OCI-LY7 (cell line): ENCODE measurements at regions not wholly inside any gene's neighbourhood (a gene's known extent, or its start where the extent isn't known, plus 50 kb on each side); places are given as distances from the start of the nearest gene placed in this dataset.

Experiments used
- EZH2phosphoT487 ChIP-seq: fragments of 200-600 bp; sonication (generic); IDR thresholded peaks from 2 replicates; pipeline ENCODE4 v1.6.1; 2018; ENCODE audit warnings: low read depth, borderline replicate concordance, mild to moderate bottlenecking, mixed run types, antibody characterized with exemption, low read length, moderate library complexity, mixed read lengths
- TF ChIP-seq, protein P1 (sequence below): fragments of 200-600 bp; sonication (generic); conservative IDR thresholded peaks from 2 replicates; pipeline ENCODE4 v1.5.1; 2014; ENCODE audit warnings: mild to moderate bottlenecking, antibody characterized with exemption, low read length, moderate library complexity, mixed read lengths

DNA sequence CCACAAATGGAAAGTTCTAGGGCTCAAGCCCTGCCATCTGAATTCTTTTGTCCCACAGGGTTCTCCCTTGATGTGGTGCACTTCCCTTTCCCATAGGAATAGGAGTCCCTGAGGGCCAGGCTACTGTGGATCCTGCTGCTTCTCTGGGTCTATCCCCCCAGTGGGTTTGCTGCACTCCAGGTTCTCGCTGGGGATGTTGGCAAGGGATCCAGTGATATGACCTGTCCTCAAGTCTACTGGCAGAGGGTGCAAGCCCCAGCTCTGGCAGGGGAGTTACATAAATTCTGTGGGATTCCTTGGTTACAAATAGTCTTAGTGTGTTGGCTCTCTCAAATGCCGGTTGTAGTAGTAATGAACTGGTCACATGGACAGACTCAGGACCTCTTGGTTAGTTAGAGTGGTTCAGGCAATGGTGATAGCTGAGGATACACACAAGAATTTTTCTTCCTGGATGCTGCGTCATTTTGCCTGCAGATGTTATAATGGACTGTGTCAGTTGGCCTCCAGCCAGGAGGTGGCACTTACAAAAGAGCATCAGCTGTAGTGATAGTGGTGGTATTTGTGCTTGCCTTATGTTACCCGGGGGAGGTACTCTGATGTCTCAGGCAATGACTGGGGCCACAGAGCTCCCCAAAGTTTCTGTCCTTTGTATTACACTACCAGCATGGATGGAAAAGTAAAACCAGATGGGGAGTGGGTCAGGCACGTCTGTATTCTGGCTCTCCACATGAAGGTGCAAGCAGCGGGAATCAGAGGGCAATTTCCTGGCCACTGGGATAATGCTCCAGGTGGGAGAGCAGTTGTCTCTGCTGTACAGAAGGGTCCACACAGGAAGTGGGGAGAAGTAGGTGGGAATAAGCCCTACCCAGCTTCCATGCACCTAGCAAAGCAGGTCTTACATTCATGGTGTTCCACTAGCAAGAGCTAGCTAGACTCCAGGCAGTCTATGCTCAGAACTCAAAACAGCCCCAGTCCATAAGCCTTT lies 267.9 kb downstream of the SOX11 start:
- TF ChIP-seq, protein P1, sequence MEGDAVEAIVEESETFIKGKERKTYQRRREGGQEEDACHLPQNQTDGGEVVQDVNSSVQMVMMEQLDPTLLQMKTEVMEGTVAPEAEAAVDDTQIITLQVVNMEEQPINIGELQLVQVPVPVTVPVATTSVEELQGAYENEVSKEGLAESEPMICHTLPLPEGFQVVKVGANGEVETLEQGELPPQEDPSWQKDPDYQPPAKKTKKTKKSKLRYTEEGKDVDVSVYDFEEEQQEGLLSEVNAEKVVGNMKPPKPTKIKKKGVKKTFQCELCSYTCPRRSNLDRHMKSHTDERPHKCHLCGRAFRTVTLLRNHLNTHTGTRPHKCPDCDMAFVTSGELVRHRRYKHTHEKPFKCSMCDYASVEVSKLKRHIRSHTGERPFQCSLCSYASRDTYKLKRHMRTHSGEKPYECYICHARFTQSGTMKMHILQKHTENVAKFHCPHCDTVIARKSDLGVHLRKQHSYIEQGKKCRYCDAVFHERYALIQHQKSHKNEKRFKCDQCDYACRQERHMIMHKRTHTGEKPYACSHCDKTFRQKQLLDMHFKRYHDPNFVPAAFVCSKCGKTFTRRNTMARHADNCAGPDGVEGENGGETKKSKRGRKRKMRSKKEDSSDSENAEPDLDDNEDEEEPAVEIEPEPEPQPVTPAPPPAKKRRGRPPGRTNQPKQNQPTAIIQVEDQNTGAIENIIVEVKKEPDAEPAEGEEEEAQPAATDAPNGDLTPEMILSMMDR, result no peak
- no peak for TF ChIP-seq EZH2phosphoT487
